Right renal pelvis (tissue), 4 donors: ENCODE measurements at regions not wholly inside any gene's neighbourhood (a gene's known extent, or its start where the extent isn't known, plus 50 kb on each side); places are given as distances from the start of the nearest gene placed in this dataset.

ENCODE experiments used
- DNase-seq, 4 donors: peaks; one replicate each; pipeline ENCODE4 v3.0.0-alpha.2; 2013; ENCODE audit warnings: low read depth in 4 of 4, low spot score in 3 of 4, missing footprints in 1 of 4

DNA sequence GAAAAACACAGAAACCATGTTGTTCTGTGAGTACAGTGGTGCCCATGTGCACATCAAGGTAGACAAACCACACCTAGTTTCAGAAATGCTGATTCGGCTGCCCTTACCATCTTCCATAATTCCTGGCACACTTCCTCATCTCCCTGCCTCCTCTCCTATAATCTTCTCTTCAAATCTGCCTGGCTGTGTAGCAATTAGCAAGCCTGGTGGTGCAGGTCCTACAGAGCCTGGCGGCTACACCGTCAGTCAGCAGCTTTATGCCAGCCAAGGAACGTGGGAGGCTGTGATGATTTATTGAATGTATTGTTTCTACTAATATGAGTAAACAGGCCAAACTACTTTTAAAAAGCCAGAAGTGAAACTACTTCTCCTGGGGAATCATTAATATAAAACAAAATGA is 106.8 kb downstream of the SEMA6D start:
- no peak for DNase-seq

DNA sequence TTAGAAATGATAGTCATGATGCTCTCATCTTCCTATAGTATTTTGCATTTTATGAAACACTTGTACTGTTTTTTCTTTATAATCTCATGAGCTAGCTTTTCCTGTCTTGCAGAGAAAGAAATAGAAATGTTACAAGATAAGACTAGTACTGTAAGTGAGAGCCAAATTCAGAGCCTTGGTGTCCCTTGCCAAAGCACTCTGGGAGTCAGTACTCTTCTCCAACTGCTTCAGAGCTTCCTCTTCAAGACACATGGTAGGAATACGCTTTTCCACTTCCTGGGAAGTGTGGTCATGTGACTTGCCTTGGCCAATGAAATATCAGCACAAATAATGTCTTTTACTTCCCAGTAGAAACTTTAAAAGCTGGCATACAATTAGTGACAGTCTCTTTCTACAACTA is 112.4 kb downstream of the SEMA6D start:
- DNase-seq: no peak

- DNase-seq: no peak
Observed at GRCh38 chr15:47834093-47834492, 116.8 kb downstream of the SEMA6D start.

GRCh38 chr15:47839233-47839825 is 122.0 kb downstream of the SEMA6D start:
- no peak for DNase-seq

DNA sequence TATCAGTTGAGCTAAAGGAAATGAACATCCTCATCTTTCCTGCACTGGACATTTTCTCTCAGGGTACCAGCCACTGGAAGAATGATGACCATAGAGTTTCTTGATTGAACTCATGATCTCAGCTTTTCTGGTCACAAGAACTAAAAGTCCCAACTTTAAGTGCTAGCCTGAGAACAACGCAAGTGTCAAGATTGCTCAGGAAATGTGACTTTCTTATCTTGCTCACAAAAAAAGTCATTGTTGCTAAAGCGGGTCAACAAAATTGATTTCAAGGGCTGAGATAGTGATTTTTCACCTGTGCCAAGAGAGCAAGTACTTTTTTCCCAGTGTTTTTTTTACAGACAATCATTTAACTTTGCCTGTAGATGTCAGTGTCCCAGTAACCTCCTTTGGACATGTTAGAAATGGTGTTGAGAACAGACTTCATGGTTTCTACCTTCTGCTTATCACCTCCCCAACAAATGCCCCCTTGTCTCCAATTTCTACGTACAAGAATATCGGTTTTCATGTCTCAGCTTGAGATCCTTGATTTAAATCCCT is 125.9 kb downstream of the SEMA6D start:
- no peak for DNase-seq

DNA sequence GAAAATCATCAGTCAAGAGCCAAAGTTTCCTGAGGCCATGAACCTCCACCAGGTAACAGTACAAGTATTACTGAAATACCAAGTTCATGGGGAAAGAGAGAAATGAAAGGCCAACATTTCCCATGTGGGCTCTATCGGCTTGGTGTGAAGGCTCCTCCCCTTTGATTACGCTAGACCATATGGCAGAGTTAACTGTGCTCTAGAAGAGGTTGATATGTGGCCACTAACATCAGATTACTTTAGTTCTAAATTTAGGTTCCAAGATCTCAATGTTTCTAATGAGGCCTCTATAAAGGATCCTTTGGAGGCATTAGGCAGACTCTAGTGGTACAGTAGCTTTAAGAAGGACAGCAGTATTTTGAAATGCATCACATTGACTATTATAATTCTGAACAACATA is 127.1 kb downstream of the SEMA6D start:
- DNase-seq: no peak

GRCh38 chr15:47846128-47846868 is 129.0 kb downstream of the SEMA6D start:
- no peak for DNase-seq

- DNase-seq: no peak
Observed at GRCh38 chr15:47846876-47847275, 129.6 kb downstream of the SEMA6D start.

DNA sequence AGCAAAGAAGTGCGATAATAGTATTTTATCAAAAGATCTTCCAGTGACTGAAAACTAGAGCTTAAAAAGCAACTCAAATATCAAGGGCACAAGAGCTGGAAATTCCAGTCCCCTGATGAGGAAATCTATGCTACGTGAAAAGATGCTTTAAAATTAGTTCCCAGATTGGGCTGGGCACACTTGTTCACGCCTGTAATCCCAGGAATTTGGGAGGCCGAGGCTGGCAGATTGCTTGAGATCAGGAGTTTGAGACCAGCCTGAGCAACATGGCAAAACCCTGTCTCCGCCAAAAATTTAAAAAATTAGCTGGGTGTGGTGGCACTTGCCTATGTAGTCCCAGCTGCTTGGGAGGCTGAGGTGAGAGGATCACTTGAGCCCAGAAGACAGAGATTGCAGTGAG is 138.8 kb downstream of the SEMA6D start:
- DNase-seq: no peak

DNA sequence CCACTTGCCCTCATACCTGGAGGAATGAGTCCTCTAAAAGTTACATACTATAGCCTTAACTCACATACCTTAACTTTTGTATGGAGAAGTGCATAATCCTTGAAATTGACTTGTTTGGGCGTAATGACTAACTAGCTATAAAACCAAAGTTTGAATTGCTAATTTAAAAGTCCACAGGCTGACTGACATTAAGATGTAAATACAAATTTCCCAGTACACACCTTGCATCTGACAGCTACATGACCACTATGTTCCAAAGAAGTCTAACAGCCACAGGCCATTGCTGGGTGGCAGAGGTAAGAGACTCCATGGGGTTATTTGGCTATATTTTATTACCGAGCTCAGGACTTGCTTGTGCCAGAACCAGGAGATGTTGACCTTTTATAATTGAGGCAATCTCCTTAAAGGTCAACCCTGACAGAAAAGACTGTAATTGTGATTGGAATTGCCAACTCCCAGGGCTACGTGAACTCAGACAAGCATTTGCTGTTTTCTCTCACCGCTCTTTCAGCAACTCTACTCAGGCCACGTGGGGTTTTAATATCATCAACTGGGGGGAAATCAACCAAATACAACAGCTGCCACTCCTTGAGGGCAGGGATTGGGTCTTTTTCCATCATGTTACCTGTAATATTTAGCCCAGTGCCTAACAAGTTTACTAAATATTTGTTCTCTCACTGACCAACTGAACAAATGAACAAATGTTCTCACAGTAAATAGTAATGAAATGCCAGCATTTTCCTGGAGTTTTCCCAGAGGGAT is 139.9 kb downstream of the SEMA6D start:
- no peak for DNase-seq

DNA sequence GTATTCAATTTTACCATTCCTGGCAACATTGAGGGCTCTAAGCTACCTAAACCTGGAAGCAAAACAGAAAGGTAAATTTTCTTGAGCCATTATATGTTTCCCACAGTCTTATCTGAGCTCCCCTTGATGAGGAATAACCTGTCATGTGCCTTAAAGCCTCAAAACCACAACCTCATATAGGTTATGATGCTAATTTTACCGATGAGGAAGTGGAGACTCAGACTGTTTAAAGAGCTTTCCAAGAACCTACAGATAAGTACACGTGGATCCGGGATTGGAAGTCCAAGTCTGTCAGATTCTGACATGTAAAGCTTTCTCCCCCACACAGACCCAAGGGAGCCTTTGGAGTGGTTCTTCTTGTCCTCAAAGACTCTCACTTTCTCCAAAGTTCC is 140.5 kb downstream of the SEMA6D start:
- no peak for DNase-seq

GRCh38 chr15:47861111-47861903 is 144.0 kb downstream of the SEMA6D start:
- DNase-seq: no peak

GRCh38 chr15:47862402-47862801 is 145.1 kb downstream of the SEMA6D start:
- DNase-seq: no peak

- DNase-seq: no peak
Observed at GRCh38 chr15:47866446-47866845, 149.1 kb downstream of the SEMA6D start.

DNA sequence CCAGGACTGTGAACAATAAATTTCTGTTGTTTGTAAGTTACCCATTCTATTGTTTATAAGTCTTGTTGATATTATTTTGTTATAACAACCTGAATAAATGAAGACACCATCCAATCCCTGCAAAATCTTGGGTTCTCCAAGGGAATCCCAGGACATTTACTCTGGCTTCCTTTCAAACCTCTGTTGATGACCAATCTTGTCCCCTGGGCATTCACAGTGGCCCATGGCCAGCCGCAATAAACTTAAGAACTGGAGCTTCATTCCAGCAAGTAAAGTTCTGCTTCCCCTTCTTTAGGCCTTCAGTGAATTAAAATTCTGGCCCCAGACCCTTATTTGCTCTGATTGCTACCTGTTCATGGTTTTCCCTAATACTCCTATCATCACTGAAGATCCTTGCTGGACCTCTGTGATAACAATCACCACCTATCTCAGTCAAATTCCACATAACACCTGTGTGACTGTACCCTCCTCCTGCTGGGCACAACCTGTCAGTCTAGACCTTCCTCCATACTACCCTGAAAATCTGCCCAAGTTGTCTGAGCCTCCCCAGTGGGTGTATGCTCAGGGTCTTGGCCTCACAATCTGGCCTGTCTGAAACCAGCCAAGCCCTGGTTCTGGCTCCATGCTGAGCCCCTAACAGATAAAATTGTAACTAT is 153.1 kb downstream of the SEMA6D start:
- DNase-seq: no peak

DNA sequence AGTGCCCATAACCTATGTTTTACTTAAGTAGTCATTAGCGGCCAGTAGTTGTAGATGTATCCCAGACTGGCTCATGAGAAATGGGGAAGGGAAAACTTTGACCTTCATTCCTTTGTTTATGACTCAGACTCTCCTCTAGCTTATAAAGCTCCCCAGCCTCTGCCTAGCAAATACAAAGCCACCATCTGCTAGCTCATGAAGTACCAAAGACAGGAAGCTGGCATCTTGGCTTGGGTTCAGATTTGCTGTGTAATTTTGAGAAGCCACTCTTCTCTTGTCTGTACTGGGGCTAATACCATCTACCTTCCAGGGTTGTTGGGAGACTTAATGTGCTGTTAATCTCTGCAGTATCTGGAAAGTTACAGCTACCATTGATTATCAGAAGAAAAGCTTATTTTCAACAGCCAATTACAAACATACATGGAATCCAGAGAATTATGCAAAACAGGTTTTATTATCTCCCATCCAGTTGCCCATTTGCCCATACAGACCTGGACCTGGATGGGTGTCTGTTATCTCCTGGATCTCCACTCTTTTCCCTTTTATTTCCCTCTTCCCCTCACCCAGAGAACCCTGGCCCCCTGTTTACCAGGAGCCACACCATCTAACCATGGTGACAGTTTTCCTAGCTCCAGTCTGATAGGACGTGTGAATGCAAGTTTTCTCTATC is 153.8 kb downstream of the SEMA6D start:
- DNase-seq: no peak

DNA sequence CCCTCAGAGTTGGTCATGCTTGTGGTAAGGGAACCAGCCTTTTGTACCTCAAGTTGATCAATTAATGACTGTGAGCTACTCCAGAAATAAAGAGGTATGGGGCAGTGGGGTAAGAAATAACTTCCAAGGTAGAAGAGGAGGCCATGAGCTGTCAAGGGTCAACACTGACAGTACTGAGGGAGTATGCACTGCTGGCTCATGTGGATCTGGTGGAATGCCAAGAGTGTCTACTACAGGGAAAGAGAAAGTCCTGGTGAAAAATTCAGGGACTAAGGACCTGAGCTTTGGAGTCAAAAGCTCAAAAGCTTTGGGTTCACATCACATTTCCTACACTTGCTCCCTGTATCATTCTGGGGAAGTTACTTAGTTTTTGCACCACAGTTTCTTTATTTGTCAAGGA is 154.9 kb downstream of the SEMA6D start:
- DNase-seq: no peak

DNA sequence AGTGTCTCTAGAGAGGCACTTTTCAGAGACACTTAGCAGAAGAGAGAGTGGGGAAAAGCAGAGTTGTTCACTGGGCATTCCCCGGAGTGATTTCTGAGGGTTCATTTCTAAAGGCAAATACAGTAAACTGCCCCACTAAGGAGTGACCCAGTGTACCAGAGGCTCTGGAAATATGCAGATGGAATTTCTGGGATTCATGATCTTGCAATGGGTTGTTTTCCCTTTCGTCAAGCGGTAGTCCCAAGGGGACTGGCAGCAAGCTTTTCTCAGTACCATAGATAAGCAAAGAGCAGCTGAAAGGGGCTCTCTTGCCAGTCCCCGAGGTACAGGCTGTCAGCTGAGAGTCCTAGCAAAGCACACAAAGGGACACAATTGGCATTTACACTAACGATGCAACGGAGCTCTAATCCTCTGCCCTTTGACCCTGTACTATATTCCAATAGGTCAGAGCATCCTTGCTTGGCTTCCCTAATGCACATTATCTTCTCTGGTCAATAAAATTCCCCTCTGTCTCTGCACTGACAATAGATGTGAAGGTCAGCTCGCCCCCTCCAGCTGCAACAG is 155.6 kb downstream of the SEMA6D start:
- no peak for DNase-seq

DNA sequence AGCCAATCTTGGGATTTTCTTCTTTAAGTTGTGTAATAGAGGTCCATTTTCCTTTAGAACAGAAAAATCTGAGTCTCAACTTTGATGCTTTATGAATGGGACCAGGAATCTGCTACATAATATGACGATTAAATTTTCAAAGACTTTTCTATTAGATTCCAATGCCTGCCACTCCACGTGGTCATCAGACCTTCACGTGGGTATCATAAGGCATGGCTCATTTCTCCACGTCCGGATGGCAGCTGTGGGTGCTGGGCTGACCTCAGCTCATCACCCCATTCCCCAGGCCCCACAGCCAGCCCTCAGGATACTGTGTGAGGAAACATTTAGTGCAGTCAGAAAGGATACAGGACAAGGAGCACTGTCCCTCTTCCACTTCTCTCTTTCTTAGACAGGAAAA is 159.7 kb downstream of the SEMA6D start:
- no peak for DNase-seq
